Astrocyte (in vitro differentiated cells and primary cell): ENCODE measurements at regions not wholly inside any gene's neighbourhood (a gene's known extent, or its start where the extent isn't known, plus 50 kb on each side); places are given as distances from the start of the nearest gene placed in this dataset.

ENCODE experiments used
- DNase-seq: peaks from one replicate; pipeline ENCODE4 v3.0.0-alpha.2; 2010; ENCODE audit warnings: low read depth
- FAIRE-seq: peaks from 2 replicates; lab custom pipeline; 2011; peaks lifted over from hg19 to GRCh38; lab: Jason Lieb, UNC
- H2AFZ ChIP-seq: 2 replicates; pipeline ENCODE4 v1.6.0; 2012; ENCODE audit warnings: low read depth, low read length, inconsistent platforms
- H3K27ac ChIP-seq: 2 replicates; pipeline ENCODE4 v1.5.1; 2011; ENCODE audit warnings: low read depth, low read length, inconsistent platforms
- H3K27me3 ChIP-seq: 2 replicates; pipeline ENCODE4 v1.6.0; 2011; ENCODE audit warnings: low read length, inconsistent platforms; ENCODE audit not compliant: insufficient read depth
- H3K36me3 ChIP-seq: 2 replicates; pipeline ENCODE4 v1.5.1; 2011; ENCODE audit warnings: low read length, inconsistent platforms; ENCODE audit not compliant: insufficient read depth
- H3K4me1 ChIP-seq: 2 replicates; pipeline ENCODE4 v1.5.1; 2011; ENCODE audit warnings: low read length, inconsistent platforms; ENCODE audit not compliant: insufficient read depth
- H3K4me2 ChIP-seq: 2 replicates; pipeline ENCODE4 v1.6.0; 2012; ENCODE audit warnings: low read length, inconsistent platforms
- H3K4me3 ChIP-seq: 2 replicates; pipeline ENCODE4 v1.5.1; 2011; ENCODE audit warnings: low read depth, mild to moderate bottlenecking, low read length, inconsistent platforms; ENCODE audit not compliant: insufficient read depth
- H3K79me2 ChIP-seq: 2 replicates; pipeline ENCODE4 v1.6.0; 2012; ENCODE audit warnings: mild to moderate bottlenecking, low read length, inconsistent platforms; ENCODE audit not compliant: insufficient read depth
- H3K9ac ChIP-seq: 2 replicates; pipeline ENCODE4 v1.6.0; 2012; ENCODE audit warnings: mild to moderate bottlenecking, low read length, inconsistent platforms
- H3K9me3 ChIP-seq: 2 replicates; pipeline ENCODE4 v1.5.1; 2012; ENCODE audit warnings: low read depth, mild to moderate bottlenecking, low read length, inconsistent platforms; ENCODE audit not compliant: insufficient read depth
- H4K20me1 ChIP-seq: 2 replicates; pipeline ENCODE4 v1.6.0; 2012; ENCODE audit warnings: low read length, inconsistent platforms; ENCODE audit not compliant: insufficient read depth
- H3K27ac Mint-ChIP-seq: one replicate; pipeline ENCODE4 v1.8.0; 2021; ENCODE audit warnings: mild to moderate bottlenecking, mixed read lengths; ENCODE audit not compliant: unreplicated experiment
- H3K27me3 Mint-ChIP-seq: one replicate; pipeline ENCODE4 v1.8.0; 2021; ENCODE audit warnings: low read depth, mixed read lengths; ENCODE audit not compliant: unreplicated experiment
- H3K36me3 Mint-ChIP-seq: one replicate; pipeline ENCODE4 v1.8.0; 2021; ENCODE audit warnings: low read depth, mixed read lengths; ENCODE audit not compliant: unreplicated experiment
- H3K4me1 Mint-ChIP-seq: one replicate; pipeline ENCODE4 v1.8.0; 2021; ENCODE audit warnings: low read depth, mixed read lengths; ENCODE audit not compliant: unreplicated experiment
- H3K4me3 Mint-ChIP-seq: one replicate; pipeline ENCODE4 v1.8.0; 2021; ENCODE audit warnings: mild to moderate bottlenecking, moderate library complexity, mixed read lengths; ENCODE audit not compliant: unreplicated experiment
- H3K9me3 Mint-ChIP-seq: one replicate; pipeline ENCODE4 v1.8.0; 2021; ENCODE audit warnings: mild to moderate bottlenecking, mixed read lengths; ENCODE audit not compliant: unreplicated experiment
- EZH2 ChIP-seq: IDR thresholded peaks from 2 replicates; pipeline ENCODE4 v1.6.1; 2012; ENCODE audit warnings: mild to moderate bottlenecking, low read length, inconsistent platforms; ENCODE audit not compliant: insufficient read depth
- TF ChIP-seq, protein P1 (sequence below): IDR thresholded peaks from 2 replicates; pipeline ENCODE4 v1.5.1; 2011; ENCODE audit warnings: low read depth, mild to moderate bottlenecking, inconsistent platforms, low read length, moderate library complexity; ENCODE audit not compliant: insufficient read depth

DNA sequence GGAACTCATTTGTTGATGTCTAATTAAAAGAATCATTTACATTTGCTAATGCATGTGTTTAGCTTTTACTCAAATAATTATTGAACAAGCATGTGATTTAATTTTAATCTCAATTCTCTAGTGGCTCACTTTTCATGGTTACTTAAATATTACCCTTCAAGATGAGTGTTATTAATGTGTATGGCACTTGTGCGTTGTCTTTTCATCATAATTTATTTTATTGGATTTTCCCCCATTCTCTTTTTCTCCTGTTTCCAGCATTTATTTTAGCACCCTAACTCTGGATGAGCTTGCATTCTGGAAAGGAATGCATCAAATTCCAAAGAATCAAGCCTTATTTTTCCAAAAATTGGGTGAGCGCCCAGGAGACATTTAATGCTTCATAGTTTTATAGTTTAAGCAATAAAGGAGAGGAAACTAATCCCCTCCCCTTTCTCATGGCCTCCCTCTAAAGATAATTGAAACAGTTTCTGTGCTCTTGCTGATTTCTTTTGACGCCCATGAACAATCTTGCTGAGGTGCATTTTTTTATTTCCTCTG is 191.1 kb upstream of the FAT4 start:
- H3K4me3 ChIP-seq, result no peak overlapping the region
- H3K9ac ChIP-seq, result no peak overlapping the region
- H3K27ac Mint-ChIP-seq, result no peak overlapping the region
- no peaks in the 10 kb centered on the region for H3K9me3 Mint-ChIP-seq
- DNase-seq, result no peak
- no peaks in the 10 kb centered on the region for H3K36me3 Mint-ChIP-seq
- peaks cover 4% of the 10 kb centered on the region for H3K4me1 ChIP-seq
- H3K4me2 ChIP-seq, result no peak overlapping the region
- no peaks in the 10 kb centered on the region for H3K79me2 ChIP-seq
- no peak overlapping the region for H3K4me3 Mint-ChIP-seq
- no peaks in the 10 kb centered on the region for H3K27me3 ChIP-seq
- peaks cover 6% of the 10 kb centered on the region for H3K4me1 Mint-ChIP-seq
- no peaks in the 10 kb centered on the region for H3K9me3 ChIP-seq
- H2AFZ ChIP-seq, result no peak overlapping the region
- H3K27me3 Mint-ChIP-seq, result no peaks in the 10 kb centered on the region
- no peaks in the 10 kb centered on the region for H4K20me1 ChIP-seq
- no peak overlapping the region for H3K27ac ChIP-seq
- FAIRE-seq, result no peak
- no peaks in the 10 kb centered on the region for H3K36me3 ChIP-seq
- no peak for TF ChIP-seq EZH2
- TF ChIP-seq, protein P1, sequence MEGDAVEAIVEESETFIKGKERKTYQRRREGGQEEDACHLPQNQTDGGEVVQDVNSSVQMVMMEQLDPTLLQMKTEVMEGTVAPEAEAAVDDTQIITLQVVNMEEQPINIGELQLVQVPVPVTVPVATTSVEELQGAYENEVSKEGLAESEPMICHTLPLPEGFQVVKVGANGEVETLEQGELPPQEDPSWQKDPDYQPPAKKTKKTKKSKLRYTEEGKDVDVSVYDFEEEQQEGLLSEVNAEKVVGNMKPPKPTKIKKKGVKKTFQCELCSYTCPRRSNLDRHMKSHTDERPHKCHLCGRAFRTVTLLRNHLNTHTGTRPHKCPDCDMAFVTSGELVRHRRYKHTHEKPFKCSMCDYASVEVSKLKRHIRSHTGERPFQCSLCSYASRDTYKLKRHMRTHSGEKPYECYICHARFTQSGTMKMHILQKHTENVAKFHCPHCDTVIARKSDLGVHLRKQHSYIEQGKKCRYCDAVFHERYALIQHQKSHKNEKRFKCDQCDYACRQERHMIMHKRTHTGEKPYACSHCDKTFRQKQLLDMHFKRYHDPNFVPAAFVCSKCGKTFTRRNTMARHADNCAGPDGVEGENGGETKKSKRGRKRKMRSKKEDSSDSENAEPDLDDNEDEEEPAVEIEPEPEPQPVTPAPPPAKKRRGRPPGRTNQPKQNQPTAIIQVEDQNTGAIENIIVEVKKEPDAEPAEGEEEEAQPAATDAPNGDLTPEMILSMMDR, result no peak

- no peak for FAIRE-seq
- no peak overlapping the region for H3K4me3 Mint-ChIP-seq
Observed at GRCh38 chr4:125121581-125121980, 193.2 kb upstream of the FAT4 start.

DNA sequence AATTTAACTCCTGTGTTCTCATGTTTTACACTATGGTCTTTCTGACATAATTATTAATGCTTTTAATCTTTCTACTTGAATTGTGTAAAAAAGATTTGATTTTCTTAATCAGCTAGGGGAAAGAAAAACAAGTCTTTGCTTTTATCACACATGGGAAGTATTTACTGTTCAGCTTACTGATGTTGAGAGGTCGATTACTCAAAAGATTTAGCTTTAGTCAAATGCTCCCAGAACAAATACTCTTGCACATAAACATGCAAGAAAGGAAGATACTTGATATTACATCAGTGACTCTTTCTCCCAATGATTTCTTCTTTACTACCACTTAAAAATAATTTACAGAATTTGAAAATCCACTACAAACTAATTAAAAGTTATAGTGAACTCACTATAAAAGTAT is 198.3 kb upstream of the FAT4 start:
- Histone ChIP-seq H3K27me3 (no peaks in the 10 kb centered on the region), H2AFZ (no peak overlapping the region), H4K20me1 (no peaks in the 10 kb centered on the region), H3K9me3 (no peaks in the 10 kb centered on the region), H3K4me2 (no peak overlapping the region), H3K4me1 (no peaks in the 10 kb centered on the region), H3K9ac (no peak overlapping the region), H3K79me2 (no peaks in the 10 kb centered on the region), H3K4me3 (no peak overlapping the region), H3K27ac (no peak overlapping the region), H3K36me3 (no peaks in the 10 kb centered on the region)
- Mint-ChIP-seq H3K36me3 (no peaks in the 10 kb centered on the region), H3K27me3 (no peaks in the 10 kb centered on the region), H3K27ac (no peak overlapping the region), H3K4me1 (peaks cover 5% of the 10 kb centered on the region), H3K9me3 (no peaks in the 10 kb centered on the region), H3K4me3 (no peak overlapping the region)
- DNase-seq (no peak), FAIRE-seq (no peak)
- no peak for TF ChIP-seq EZH2
- TF ChIP-seq, protein P1, result no peak

More at GRCh38 chr4:125121581-125121980, 193.2 kb upstream of the FAT4 start:
- no peak overlapping the region for H3K4me3 ChIP-seq
- Mint-ChIP-seq H3K27me3 (no peaks in the 10 kb centered on the region), H3K9me3 (no peaks in the 10 kb centered on the region), H3K4me1 (peaks cover 6% of the 10 kb centered on the region), H3K27ac (no peak overlapping the region), H3K36me3 (no peaks in the 10 kb centered on the region)
- H3K4me2 ChIP-seq, result no peak overlapping the region
- H3K27me3 ChIP-seq, result no peaks in the 10 kb centered on the region
- DNase-seq, result no peak
- H3K79me2 ChIP-seq, result no peaks in the 10 kb centered on the region
- H3K9me3 ChIP-seq, result no peaks in the 10 kb centered on the region
- H3K36me3 ChIP-seq, result no peaks in the 10 kb centered on the region
- peaks cover 4% of the 10 kb centered on the region for H3K4me1 ChIP-seq
- H2AFZ ChIP-seq, result no peak overlapping the region
- H3K27ac ChIP-seq, result no peak overlapping the region
- H3K9ac ChIP-seq, result no peak overlapping the region
- H4K20me1 ChIP-seq, result no peaks in the 10 kb centered on the region
- TF ChIP-seq, protein P1, result no peak
- TF ChIP-seq EZH2, result no peak
